ENCODE measurements at regions not wholly inside any gene's neighbourhood (a gene's known extent, or its start where the extent isn't known, plus 50 kb on each side); places are given as distances from the start of the nearest gene placed in this dataset.

DNA sequence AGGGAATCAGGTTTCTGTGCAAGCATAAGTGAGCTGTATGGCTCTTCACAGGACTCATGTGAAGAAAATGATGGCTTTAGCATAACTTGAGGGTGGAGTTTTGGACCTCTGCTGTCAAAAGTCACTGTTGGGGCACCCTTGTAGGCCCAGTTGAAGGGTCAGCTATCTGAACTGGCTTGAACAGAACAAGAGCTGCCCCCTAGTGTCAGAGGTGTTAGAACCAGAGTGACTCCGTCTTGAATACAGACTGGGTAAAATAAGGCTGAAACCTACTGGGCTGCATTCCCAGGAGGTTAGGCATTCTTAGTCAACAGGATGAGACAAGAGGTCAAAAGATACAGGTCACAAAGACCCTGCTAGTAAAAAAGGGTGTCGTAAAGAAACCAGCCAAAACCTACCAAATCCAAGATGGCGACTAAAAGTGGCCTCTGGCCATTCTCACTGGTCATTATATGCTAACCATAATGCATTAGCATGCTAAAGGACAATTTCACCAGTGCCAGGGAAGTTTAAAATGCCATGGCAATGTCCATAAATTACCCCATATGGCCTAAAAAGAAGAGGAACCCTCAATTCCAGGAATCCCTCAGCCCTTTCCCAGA, 484.0 kb upstream of the ERCC4 start:
- Histone ChIP-seq H3F3A (replicated peaks; ENCODE audit: insufficient read depth) (no peaks in the 10 kb centered on the region), H4K20me1 (ENCODE audit: insufficient read depth) (no peaks in the 10 kb centered on the region), H3K36me3 (replicated peaks in 1 of 2; ENCODE audit: control insufficient read depth in 1 of 2, insufficient read depth in 2 of 2, low read length in 1 of 2) (no peaks in the 10 kb centered on the region), H3K27me3 (ENCODE audit: insufficient read depth) (no peaks in the 10 kb centered on the region), H3K4me3 (ENCODE audit: low read depth in 2 of 2, low read length in 1 of 2) (no peak overlapping the region), H3K4me2 (no peak overlapping the region), H3K79me2 (ENCODE audit: insufficient read depth) (no peaks in the 10 kb centered on the region), H3K9me2 (no peaks in the 10 kb centered on the region), H2AFZ (ENCODE audit: low read depth) (no peak overlapping the region), H3K9me3 (no peaks in the 10 kb centered on the region), H3K27ac (ENCODE audit: low read depth in 2 of 2, low read length in 1 of 2) (no peak overlapping the region), H3K4me1 (ENCODE audit: control insufficient read depth in 1 of 2, insufficient read depth in 2 of 2, low read depth in 1 of 2, low read length in 1 of 2) (no peaks in the 10 kb centered on the region), H3K9ac (no peak overlapping the region)
- DNase-seq = no peak
- whole genome bisulfite sequencing (ENCODE audit: low lambda C conversion rate) = 0% methylated on average over 3 of the region's 3 CpGs
- no peak for TF ChIP-seq JUND (IDR thresholded peaks at IDR 0.05)
- no peak for TF ChIP-seq GATA2 (CRISPR knock-in tag; IDR thresholded peaks at IDR 0.05)
- TF ChIP-seq TCF12 (IDR thresholded peaks at IDR 0.05) = no peak
- TF ChIP-seq YY1 (IDR thresholded peaks at IDR 0.05; ENCODE audit: low read depth) = no peak
- TF ChIP-seq CHD2 (IDR thresholded peaks at IDR 0.05; ENCODE audit: low read length, partially characterized antibody) = no peak
- TF ChIP-seq FOXM1 (IDR thresholded peaks at IDR 0.05; ENCODE audit: low read depth) = no peak
- no peak for TF ChIP-seq POLR2AphosphoS5 (IDR thresholded peaks at IDR 0.05; ENCODE audit: low read depth, low read length)
- TF ChIP-seq, protein P1, sequence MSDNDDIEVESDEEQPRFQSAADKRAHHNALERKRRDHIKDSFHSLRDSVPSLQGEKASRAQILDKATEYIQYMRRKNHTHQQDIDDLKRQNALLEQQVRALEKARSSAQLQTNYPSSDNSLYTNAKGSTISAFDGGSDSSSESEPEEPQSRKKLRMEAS (IDR thresholded peaks at IDR 0.05; ENCODE audit: low read depth) = no peak
- TF ChIP-seq, protein P2, sequence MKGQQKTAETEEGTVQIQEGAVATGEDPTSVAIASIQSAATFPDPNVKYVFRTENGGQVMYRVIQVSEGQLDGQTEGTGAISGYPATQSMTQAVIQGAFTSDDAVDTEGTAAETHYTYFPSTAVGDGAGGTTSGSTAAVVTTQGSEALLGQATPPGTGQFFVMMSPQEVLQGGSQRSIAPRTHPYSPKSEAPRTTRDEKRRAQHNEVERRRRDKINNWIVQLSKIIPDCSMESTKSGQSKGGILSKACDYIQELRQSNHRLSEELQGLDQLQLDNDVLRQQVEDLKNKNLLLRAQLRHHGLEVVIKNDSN (IDR thresholded peaks at IDR 0.05; ENCODE audit: borderline replicate concordance, low read depth) = no peak
- no peak for TF ChIP-seq SIN3A (IDR thresholded peaks at IDR 0.05; ENCODE audit: borderline replicate concordance, low read depth, low read length)
- no peak for TF ChIP-seq MXI1 (IDR thresholded peaks at IDR 0.05; ENCODE audit: low read depth, low read length)
- no peak for TF ChIP-seq RCOR1 (IDR thresholded peaks at IDR 0.05; ENCODE audit: low read length)
- TF ChIP-seq RXRA (IDR thresholded peaks at IDR 0.05; ENCODE audit: borderline replicate concordance, low read depth) = no peak
- TF ChIP-seq NFIC (IDR thresholded peaks at IDR 0.05; ENCODE audit: borderline replicate concordance) = no peak
- ChIA-PET POLR2A (no interaction called here), CTCF (interaction anchor here (1.5 kb wide), 1 partner anchor 1341 kb away, joined by 3 read pairs; no protein-coding TSS in a partner anchor)

DNA sequence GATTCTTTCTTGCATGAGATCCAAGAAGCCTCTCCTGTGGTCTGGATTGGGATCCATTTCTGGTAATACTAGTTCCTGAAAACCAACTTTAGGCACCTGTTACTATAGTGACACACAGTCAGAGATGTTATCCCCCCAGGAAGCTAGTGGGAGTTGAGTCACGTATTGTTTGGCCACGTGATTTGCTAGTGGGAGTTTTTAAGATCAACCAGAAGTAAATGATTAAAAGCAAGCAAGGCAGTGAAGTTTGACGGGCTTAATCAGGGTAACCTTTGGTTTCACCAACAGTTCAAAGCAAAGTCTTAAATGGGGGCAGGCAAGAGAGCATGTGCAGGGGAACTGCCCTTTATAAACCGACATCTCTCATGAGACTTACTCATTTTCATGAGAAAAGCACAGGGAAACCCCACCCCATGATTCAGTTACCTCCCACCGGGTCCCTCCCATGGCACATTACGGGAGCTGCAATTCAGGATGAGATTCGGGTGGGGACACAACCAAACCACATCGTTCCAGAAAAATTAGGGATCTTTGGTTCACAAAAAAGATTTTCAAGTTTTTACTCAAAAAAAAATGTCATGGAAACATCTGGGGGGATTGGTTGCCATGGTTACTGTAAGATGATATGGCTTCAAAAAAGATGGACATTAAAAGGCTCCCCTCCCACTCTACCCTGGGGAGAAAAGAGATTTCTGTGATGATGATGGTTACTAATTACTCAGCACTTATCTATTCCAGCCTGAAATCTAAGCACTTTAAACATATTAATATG, 483.1 kb upstream of the ERCC4 start:
- Histone ChIP-seq H3K4me2 (no peak overlapping the region), H3K4me1 (ENCODE audit: control insufficient read depth in 1 of 2, insufficient read depth in 2 of 2, low read depth in 1 of 2, low read length in 1 of 2) (no peaks in the 10 kb centered on the region), H2AFZ (ENCODE audit: low read depth) (no peak overlapping the region), H3K9me2 (no peaks in the 10 kb centered on the region), H3F3A (replicated peaks; ENCODE audit: insufficient read depth) (no peaks in the 10 kb centered on the region), H4K20me1 (ENCODE audit: insufficient read depth) (no peaks in the 10 kb centered on the region), H3K9me3 (no peaks in the 10 kb centered on the region), H3K27me3 (ENCODE audit: insufficient read depth) (no peaks in the 10 kb centered on the region), H3K4me3 (ENCODE audit: low read depth in 2 of 2, low read length in 1 of 2) (no peak overlapping the region), H3K9ac (no peak overlapping the region), H3K36me3 (replicated peaks in 1 of 2; ENCODE audit: control insufficient read depth in 1 of 2, insufficient read depth in 2 of 2, low read length in 1 of 2) (no peaks in the 10 kb centered on the region), H3K79me2 (ENCODE audit: insufficient read depth) (no peaks in the 10 kb centered on the region), H3K27ac (ENCODE audit: low read depth in 2 of 2, low read length in 1 of 2) (no peak overlapping the region)
- TF ChIP-seq, protein P3, sequence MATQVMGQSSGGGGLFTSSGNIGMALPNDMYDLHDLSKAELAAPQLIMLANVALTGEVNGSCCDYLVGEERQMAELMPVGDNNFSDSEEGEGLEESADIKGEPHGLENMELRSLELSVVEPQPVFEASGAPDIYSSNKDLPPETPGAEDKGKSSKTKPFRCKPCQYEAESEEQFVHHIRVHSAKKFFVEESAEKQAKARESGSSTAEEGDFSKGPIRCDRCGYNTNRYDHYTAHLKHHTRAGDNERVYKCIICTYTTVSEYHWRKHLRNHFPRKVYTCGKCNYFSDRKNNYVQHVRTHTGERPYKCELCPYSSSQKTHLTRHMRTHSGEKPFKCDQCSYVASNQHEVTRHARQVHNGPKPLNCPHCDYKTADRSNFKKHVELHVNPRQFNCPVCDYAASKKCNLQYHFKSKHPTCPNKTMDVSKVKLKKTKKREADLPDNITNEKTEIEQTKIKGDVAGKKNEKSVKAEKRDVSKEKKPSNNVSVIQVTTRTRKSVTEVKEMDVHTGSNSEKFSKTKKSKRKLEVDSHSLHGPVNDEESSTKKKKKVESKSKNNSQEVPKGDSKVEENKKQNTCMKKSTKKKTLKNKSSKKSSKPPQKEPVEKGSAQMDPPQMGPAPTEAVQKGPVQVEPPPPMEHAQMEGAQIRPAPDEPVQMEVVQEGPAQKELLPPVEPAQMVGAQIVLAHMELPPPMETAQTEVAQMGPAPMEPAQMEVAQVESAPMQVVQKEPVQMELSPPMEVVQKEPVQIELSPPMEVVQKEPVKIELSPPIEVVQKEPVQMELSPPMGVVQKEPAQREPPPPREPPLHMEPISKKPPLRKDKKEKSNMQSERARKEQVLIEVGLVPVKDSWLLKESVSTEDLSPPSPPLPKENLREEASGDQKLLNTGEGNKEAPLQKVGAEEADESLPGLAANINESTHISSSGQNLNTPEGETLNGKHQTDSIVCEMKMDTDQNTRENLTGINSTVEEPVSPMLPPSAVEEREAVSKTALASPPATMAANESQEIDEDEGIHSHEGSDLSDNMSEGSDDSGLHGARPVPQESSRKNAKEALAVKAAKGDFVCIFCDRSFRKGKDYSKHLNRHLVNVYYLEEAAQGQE (IDR thresholded peaks at IDR 0.05; ENCODE audit: low read depth, low read length) = no peak
- TF ChIP-seq, protein P4, sequence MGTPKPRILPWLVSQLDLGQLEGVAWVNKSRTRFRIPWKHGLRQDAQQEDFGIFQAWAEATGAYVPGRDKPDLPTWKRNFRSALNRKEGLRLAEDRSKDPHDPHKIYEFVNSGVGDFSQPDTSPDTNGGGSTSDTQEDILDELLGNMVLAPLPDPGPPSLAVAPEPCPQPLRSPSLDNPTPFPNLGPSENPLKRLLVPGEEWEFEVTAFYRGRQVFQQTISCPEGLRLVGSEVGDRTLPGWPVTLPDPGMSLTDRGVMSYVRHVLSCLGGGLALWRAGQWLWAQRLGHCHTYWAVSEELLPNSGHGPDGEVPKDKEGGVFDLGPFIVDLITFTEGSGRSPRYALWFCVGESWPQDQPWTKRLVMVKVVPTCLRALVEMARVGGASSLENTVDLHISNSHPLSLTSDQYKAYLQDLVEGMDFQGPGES (IDR thresholded peaks at IDR 0.05; ENCODE audit: low read depth, low read length) = no peak
- no peak for TF ChIP-seq SIN3A (IDR thresholded peaks at IDR 0.05; ENCODE audit: borderline replicate concordance, low read depth, low read length)
- TF ChIP-seq GABPA (IDR thresholded peaks at IDR 0.05; ENCODE audit: low read depth) = no peak
- no peak for TF ChIP-seq MEF2A (IDR thresholded peaks at IDR 0.05; ENCODE audit: borderline replicate concordance, low read depth)
- TF ChIP-seq, protein P5, sequence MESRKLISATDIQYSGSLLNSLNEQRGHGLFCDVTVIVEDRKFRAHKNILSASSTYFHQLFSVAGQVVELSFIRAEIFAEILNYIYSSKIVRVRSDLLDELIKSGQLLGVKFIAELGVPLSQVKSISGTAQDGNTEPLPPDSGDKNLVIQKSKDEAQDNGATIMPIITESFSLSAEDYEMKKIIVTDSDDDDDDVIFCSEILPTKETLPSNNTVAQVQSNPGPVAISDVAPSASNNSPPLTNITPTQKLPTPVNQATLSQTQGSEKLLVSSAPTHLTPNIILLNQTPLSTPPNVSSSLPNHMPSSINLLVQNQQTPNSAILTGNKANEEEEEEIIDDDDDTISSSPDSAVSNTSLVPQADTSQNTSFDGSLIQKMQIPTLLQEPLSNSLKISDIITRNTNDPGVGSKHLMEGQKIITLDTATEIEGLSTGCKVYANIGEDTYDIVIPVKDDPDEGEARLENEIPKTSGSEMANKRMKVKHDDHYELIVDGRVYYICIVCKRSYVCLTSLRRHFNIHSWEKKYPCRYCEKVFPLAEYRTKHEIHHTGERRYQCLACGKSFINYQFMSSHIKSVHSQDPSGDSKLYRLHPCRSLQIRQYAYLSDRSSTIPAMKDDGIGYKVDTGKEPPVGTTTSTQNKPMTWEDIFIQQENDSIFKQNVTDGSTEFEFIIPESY (IDR thresholded peaks at IDR 0.05; ENCODE audit: borderline replicate concordance, low read depth) = no peak
- no peak for TF ChIP-seq FOXM1 (IDR thresholded peaks at IDR 0.05; ENCODE audit: low read depth)
- ChIA-PET CTCF (interaction anchor here (0.9 kb wide), 1 partner anchor 16 kb away, joined by 3 read pairs; no protein-coding TSS in a partner anchor), POLR2A (no interaction called here)
- DNase-seq = no peak
- 2% methylated on average over 8 of the region's 8 CpGs for WGBS (ENCODE audit: low lambda C conversion rate)

All from SK-N-SH (cell line).